ENCODE measurements at regions not wholly inside any gene's neighbourhood (a gene's known extent, or its start where the extent isn't known, plus 50 kb on each side); places are given as distances from the start of the nearest gene placed in this dataset.

- TF ChIP-seq EP300 (IDR thresholded peaks at IDR 0.05; ENCODE audit: borderline replicate concordance in 1 of 2, low read depth in 2 of 2, low read length in 2 of 2), result no peak
- TF ChIP-seq CTCF (IDR thresholded peaks at IDR 0.05; ENCODE audit: control extremely low read depth in 1 of 3, insufficient read depth in 1 of 3, low read depth in 1 of 3, low read length in 3 of 3), result no peak
- no peak for TF ChIP-seq CHD1 (IDR thresholded peaks at IDR 0.05; ENCODE audit: low read depth, low read length)
- no peak for TF ChIP-seq POLR2A (IDR thresholded peaks at IDR 0.05; ENCODE audit: control extremely low read depth in 1 of 2, low read depth in 2 of 2, low read length in 2 of 2)
- no peak for TF ChIP-seq ZNF274 (IDR thresholded peaks at IDR 0.05; ENCODE audit: borderline replicate concordance, extremely low read depth, low read length)
- TF ChIP-seq RAD21 (IDR thresholded peaks at IDR 0.05 in 1 of 2, conservative IDR thresholded peaks at IDR 0.05 in 1 of 2; ENCODE audit: low read depth in 2 of 2, low read length in 2 of 2), result no peak
- TF ChIP-seq MAFK (IDR thresholded peaks at IDR 0.05; ENCODE audit: low read depth, low read length), result no peak
- no peak for TF ChIP-seq BACH1 (IDR thresholded peaks at IDR 0.05; ENCODE audit: low read length)
- no peak for TF ChIP-seq ATF3 (IDR thresholded peaks at IDR 0.05; ENCODE audit: insufficient read depth, low read depth, low read length)
- no peak for TF ChIP-seq GABPA (IDR thresholded peaks at IDR 0.05; ENCODE audit: borderline replicate concordance, insufficient read depth, low read length)
- TF ChIP-seq, protein P1, sequence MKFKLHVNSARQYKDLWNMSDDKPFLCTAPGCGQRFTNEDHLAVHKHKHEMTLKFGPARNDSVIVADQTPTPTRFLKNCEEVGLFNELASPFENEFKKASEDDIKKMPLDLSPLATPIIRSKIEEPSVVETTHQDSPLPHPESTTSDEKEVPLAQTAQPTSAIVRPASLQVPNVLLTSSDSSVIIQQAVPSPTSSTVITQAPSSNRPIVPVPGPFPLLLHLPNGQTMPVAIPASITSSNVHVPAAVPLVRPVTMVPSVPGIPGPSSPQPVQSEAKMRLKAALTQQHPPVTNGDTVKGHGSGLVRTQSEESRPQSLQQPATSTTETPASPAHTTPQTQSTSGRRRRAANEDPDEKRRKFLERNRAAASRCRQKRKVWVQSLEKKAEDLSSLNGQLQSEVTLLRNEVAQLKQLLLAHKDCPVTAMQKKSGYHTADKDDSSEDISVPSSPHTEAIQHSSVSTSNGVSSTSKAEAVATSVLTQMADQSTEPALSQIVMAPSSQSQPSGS (IDR thresholded peaks at IDR 0.05; ENCODE audit: low read length), result no peak
- no peak for TF ChIP-seq SP1 (IDR thresholded peaks at IDR 0.05; ENCODE audit: low read depth, low read length)
- TF ChIP-seq POLR2AphosphoS5 (IDR thresholded peaks at IDR 0.05; ENCODE audit: low read depth, low read length), result no peak
- TF ChIP-seq USF2 (IDR thresholded peaks at IDR 0.05; ENCODE audit: low read length), result no peak
These were observed 646.6 kb upstream of the PTBP2 start for GRCh38 chr1:96074876-96075577.

Data from H1 (cell line).